Ureter (tissue), 1 donor: ENCODE measurements at regions not wholly inside any gene's neighbourhood (a gene's known extent, or its start where the extent isn't known, plus 50 kb on each side); places are given as distances from the start of the nearest gene placed in this dataset.

Source experiments
- DNase-seq: peaks from one replicate; pipeline ENCODE4 v3.0.0-alpha.2; 2020; ENCODE audit warnings: low spot score
- donor health status: DM: yes; HTN: yes; CAD: no.

DNA sequence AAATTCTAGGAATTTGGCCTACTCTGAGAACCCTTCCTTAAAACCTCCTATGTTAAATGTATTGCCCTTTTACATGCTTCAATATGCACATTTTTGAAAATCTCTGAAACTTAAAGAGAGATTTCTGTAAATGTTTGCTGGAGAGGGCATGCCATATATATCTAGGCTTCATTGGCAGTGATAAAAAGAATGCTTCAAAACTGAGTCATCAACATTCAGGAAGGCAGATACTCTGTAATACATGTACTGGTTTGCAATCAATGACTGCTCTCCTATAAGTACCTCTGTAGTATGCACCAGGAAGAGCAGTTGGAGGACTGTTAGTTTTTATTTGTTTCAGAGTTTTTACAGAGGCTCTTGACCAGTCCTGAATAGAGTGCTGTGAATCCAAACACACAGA is 739.9 kb downstream of the SLC16A7 start:
- no peak for DNase-seq

DNA sequence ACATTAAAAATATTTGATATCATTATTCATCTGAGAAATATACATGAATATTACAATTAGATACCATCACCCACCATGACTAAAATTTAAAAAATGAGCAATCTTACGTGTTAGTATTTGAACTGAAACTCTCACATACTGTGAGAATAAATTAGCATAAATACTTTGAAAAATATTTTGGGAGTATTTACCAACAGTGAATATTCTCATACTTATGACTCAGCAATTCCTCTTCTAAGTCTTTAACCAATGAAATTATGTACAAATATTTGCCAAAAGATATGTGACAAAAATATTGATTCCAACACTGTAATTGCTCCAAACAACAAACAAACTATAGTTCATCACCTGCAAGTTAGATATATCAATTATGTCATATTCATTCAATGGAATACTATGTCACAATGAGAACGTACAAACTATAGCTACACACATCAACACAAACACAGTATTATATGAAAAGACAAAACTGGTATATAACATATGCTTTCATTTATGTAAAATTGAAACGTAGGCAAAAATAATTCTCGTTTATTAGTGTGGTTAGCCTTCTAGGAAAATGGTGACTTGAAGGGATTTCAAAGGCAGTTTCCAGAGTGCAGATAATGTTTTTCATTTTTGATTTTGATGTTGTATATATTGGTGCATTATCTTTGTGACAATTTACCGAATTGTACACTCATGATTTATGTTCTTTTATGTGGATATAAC is 742.2 kb downstream of the SLC16A7 start:
- DNase-seq, result no peak

DNA sequence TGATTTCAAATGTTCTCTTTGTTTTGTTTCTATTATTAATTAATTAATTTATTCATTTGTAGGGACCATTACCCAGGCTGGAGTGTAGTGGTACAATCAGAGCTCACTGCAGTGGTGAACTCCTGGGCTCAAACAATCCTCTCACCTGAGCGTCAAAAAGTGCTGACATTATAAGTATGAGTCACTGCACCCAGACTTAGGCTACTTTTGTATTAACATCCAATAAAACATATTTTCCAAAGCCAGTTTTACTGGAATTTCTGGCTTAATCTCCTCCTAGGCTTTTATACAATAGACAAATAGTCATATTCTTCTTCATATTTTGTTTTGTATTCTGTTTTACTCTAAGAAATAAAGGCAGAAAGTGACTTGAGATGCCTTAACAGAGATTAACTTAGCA is 749.6 kb downstream of the SLC16A7 start:
- DNase-seq, result no peak

DNA sequence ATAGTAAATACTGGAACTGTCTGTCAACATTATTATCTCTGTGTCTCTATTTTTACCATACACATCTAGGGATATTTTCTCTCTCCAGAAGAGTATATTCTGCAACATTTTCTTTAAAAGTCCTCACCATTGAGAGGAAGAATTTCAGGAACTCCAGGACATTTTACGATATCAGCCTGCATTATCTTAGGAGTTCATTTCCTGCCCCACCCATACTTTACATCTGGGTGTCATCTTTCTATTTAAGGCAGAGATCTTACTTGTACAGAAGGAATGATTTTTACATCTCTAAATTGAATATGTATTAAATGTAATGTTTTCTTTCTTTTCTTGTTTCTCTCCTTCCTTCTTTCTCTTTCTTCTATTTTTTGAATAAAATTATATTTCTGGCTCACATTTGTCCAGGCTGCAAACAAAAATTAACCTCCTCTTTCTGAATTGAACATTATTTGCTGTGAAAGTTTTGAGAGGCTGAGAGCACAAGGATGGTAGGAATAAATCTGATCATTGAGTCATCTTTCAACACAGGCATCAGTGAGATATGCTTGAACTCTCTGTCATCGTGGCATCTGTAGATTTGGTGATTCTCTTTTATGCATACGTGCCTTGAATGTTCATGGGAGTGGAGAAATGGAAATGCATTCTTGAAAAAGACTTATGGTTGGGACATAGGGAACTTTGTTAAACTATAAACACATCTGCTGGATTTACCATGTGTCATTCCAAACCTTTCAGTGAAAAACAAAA is 753.6 kb downstream of the SLC16A7 start:
- DNase-seq, result no peak

DNA sequence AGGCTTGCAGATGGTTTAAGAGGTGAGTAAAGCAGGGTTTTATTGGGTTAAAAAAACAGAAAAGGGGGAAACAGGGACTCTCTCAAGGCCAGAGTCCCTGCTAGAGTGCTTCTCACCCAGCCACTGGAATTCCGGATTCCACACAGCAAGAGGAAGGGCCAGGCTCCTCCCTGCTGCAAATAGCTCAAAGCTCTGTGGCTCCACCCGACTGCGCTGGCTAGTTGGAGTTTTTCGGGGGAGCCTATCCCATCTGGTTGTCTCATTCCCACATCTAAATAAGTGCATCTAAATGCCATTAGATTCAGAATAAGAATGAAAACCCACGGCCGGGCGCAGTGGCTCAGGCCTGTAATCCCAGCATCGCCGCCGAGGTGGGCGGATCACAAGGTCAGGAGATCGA is 791.5 kb downstream of the SLC16A7 start:
- no peak for DNase-seq

DNA sequence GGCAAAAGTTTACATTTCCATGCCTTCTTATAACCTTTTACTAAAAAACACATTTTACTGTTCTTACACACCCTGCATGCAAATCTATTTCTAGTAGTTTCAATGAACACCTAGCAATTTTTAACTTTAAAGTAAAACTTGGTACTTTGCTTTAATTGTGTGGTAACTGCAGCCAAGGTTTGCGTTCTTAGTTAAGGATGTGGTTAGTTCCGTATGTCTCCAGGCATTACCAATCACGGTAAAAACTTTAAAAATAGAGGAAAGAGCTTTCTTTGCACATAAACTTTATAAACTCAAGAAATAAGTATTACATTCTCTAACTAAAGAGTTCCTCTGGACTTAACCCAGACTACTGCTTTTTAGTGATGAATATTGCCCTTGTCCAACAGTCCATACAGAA is 795.2 kb downstream of the SLC16A7 start:
- no peak for DNase-seq

DNA sequence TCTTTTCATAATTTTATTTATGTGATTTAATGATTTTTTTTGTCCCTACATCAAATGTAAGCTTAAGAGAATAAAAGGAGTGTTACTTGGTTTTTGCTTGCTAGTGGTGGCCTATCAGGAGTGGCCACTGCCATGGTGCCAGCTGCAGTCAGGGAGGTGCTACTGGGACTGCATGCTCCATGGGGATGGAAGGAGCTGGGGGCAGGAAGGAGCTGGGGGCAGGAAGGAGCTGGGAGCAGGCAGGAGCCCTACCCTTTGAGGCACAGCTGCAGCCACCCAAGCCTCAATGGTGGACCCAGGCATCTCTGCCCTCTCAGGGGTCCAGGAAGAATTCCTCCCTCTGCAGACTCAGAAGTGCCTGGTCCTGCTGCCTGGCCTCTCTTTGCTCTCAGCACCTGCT is 796.0 kb downstream of the SLC16A7 start:
- no peak for DNase-seq

DNA sequence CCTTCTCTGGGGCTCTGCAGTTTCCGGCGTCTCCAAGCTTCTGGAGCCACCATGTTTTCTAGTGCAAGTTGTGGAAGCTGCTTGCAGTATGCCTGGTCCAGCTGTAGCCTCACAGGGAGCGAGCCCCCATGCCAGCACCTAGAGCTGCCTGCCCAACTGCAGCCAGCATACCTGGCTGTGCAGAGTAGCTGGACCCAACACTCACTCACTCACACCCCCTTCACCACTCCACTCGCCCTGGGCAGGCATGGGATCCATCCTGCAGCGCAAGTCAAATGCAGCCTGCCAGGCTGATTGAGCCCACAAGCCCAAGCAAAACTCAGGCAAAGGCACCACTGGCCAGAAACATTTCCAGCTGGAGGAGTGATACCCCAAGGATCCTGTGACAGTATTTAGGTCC is 797.3 kb downstream of the SLC16A7 start:
- no peak for DNase-seq

DNA sequence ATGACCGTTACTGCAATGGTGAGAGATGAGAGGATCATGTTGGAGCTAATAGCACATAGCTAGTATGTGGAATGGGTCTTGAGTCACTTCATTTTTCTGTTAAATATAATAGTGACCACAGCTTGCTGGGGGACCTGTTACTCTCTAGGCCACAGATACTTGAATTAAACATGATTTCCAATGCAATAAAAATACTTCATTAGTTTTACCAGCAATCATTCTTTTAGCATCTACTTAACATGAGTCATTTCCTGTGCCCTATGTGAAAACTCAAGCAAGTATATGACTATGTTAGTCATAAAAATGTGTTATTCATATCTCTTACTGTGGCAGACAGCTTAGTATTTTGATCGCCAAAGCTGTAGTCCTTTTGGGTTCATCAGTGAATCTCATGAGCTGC is 798.8 kb downstream of the SLC16A7 start:
- no peak for DNase-seq

DNA sequence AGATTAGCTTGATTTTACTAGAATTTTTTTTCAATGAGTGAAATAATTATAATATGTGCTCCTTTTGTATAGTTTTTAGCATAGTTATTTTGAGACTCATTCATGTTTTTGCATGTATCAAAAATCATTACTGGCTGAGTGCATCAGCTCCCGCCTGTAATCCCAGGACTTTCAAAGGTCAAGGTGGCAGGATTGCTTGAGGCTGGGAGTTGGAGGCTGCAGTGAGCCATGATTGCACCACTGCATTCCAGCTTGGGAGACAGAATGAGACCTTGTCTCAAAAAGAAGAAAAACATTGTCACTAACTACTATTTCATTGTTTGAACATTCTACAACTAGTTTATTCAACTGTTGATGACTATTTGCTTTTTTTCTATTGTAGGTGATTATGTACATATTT is 802.7 kb downstream of the SLC16A7 start:
- DNase-seq, result no peak

DNA sequence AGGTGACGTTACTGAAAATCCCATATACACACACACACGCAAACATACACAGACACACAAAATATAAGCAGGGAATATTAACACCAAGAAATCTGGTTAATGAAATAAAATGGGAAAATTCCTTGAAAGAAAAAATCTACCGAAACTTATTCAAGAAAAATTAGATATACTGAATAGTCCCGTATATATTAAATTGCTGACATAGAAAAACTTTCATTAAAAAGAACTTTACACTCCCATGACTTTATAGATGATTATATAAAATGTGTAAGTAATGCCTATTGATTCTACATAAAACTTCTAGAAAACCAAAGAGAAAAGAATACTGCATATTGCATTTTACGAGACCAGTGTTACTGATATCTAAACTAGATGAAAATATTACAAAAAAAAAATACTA is 803.2 kb downstream of the SLC16A7 start:
- no peak for DNase-seq

DNA sequence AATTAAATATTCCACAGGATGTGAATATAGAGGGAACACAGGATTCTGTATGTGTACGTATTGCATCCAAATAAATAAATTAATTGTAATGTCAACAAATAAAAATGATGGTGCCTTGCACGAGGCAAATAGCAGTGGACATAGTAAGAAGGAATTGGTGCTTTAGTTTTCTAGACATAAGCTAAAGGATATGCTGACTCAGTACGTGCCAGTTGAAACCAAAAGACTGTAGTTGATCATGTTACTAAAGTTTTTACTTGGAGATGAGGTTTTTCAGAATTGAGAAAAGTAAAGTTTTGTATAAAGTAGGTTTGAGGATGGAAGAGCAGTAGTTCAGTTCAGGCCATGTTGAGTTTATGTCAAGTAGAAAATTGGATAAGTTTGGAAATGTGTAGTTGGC is 807.2 kb downstream of the SLC16A7 start:
- DNase-seq, result no peak

DNA sequence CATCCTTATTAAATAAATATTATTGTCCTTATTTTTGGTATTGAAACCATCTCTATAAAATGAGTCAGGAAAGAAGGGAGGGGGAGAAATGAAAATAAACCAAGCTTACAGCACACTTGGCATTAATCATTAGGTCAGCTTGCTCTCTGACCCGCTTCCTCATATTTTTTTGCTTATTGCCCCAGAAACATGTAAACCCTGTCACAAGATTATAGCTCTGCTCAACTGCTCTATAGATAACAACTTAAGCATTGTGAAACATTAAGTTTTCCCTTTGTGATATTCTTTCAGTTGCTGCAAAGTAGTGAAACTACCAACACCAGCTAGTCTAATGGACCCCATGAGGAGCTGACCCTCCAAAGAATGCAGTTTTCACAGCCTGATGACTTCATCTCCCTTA is 819.5 kb downstream of the SLC16A7 start:
- DNase-seq, result no peak

DNA sequence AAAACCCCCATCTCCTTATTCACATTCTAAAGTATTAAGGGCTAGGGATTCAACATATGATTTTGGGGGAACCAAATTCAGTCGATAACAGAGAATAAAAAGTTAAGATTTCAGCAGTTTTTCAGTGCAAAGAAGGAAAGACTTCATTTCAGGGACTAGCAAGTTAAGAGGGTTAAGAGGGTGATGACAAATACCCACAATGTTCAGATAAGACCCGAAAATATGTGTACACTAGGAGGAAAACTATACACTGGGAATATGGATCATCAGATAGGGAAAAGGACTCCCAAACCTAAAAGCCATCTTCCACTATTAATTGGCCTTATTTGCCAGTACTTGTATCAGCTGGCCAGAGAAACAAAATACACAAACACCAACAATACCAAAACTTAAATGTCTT is 824.2 kb downstream of the SLC16A7 start:
- DNase-seq, result no peak

DNA sequence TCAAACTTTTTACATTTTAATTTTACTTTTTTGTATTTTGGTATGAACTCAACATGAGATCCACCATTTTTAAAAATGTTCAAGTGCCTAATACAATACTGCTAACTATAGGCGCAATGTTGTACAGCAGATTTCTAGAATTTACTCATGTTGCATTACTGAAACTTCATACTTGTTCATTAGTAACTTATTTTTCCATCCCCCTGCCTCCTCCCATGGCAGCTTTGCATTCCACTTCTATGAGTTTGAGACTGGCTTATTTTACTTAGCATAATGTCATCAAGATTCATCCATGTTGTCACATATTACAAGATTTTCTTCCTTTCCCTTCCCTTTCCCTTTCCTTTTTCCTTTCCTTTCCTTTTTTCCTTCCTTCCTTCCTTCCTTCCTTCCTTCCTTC is 825.9 kb downstream of the SLC16A7 start:
- no peak for DNase-seq

DNA sequence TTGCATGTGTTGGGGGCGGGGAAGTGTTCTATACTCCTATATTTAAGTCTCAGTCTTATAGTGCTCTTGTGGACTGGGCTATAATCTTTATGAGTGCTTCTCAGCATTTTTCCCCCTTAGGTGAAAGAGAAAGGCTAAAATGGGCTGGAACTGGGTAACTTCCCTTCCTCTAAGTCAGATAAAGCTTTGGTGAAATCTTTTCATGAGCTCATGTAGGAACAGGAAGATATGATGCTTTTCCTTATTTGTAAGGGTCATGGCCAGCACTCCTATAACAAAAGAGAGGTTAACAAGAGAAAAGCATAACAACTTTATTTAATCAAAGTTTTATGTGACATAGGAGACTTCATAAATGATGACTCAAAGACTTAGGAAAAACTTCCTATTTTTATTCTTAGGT is 841.5 kb downstream of the SLC16A7 start:
- no peak for DNase-seq

DNA sequence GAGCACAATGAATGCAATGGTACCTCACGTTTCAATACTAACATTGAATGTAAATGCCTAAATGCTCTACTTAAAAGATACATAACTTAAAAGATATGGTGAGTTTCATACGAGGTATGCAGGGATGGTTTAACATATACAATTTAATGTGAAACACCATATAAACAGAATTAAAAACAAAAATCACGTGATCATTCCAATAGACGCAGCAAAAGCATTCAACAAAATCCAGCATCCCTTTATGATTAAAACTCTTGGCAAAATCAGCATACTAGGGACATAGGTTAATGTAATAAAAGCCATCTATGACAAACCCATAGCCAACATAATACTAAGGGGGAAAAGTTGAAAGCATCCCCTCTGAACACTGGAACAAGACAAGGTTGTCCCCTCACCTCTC is 845.7 kb downstream of the SLC16A7 start:
- no peak for DNase-seq

DNA sequence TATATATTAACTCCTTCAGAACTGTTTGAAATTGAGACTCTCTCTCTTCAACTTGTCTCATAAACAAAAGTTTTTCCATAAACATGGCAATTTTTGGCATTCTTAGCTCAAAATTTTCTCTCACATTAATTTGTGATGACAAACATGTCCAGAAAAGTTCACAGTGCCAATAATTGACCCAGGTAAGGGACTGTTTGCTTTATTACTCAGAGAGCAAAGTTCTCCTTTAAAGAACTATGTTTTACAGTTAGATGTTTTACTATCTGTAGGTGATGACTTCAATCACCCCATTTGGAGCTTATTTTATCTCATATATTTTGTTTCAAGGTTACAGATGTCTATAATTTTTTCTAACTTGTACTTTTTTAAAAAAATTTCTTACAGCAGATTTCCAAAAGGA is 855.6 kb downstream of the SLC16A7 start:
- DNase-seq, result no peak

DNA sequence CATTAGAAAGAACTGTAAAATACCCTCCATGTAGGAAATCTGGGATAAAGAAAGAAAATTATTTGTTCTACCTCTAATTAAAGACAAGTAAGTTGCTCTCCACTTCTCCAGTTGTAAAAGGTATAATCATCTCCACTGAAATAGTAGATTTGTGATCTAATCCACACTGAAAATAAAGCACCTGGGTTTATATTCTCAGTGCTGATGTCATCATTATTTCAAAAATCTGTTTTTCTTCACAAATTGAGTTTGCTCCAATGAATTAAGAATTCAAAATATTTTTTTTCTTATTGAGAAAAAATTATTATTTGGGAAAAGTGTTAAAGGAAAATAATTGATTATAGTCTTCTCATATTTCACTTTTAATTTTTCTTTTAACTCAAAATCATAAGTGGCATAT is 869.2 kb downstream of the SLC16A7 start:
- no peak for DNase-seq

DNA sequence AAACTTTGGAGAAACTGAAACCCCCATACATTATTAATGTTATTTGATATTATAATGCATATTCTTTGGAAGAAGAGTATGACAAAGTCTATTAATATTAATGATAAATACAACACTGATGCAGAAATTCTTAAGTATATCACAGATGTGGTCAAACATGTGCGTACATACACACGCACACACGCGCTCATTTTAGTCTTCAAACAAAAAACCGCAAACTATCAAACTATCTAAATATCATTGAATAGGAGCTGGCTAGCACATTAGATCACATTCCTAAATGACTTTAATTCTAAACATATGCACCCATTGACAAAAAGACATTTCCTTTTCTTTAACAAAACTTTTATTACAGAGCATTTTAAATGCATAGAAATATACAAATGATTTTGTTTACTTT is 872.7 kb downstream of the SLC16A7 start:
- no peak for DNase-seq

DNA sequence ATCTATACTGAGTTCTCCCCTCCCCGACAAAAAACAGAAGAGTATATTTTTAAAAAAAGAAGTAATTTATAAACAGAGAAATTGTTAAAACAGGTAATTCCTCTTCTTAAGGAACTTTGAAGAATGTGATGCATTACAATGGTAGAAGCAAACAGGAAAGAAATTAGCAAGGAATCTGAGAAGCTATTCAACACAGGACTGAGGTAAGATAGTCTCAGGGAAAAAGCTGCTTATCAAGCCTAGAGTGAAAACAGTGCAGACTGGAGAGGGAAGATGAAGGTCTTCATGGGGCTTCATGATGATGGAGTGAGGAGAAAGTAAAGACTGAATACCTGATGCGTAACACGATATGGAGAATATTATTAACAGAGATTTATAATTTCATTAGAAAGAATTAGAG is 880.0 kb downstream of the SLC16A7 start:
- no peak for DNase-seq

DNA sequence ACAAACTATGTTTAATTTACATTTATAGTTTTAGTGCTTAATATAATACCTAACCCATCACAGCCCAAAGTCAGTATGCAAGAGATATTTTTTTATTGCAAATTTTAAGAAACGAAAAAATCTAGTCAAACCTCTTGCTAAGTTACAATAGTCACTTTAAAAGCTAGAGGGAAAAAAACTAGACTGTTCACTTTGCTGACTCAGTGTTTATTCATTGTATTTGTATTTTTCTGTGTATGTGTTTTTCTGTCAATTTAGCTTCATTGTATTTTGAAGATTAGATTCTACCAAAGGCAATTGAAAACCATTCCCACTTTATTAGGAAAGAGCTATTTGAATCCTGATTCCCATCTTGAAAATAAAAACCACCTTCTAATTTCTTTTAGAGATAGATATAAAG is 891.5 kb downstream of the SLC16A7 start:
- no peak for DNase-seq

DNA sequence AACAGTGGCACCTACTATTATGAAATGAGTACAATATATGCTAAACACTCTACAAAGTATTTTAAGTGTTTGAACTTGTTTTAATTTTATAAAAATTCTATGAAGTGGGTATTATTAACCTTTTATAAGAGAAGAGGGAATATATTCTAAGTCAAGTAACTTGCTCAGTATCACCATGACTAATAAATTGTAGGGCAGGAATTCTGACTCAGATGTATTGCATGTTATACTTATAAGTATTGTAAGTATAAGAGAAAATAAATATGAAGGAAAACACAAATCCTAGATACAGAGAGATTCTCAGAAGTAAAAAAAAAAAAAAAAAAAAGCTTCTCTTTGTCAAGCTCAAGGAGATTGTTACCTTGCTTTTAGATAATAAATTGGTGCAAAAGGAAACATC is 893.2 kb downstream of the SLC16A7 start:
- DNase-seq, result no peak

DNA sequence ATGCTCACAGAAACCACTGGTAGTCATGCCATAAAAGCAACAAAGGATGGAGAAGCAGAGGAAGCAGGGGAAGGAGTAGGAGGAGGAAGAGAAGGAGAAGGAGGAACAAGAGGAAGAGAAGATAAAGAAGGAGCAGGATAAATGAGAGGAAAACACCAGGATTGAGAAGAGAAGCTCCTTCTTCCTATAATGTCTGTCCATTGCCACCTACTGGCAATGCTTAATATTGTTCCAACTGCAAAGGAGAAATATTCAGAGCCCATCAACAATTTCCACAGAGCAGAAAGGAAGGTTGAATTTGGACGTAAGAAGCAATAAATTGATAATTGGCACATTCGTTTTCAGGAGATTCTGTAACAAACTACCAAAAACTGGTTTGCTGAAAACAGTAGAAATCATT is 898.4 kb downstream of the SLC16A7 start:
- DNase-seq, result no peak
